Islet of Langerhans (tissue), 1 donor: ENCODE measurements at regions not wholly inside any gene's neighbourhood (a gene's known extent, or its start where the extent isn't known, plus 50 kb on each side); places are given as distances from the start of the nearest gene placed in this dataset.

ENCODE experiments used
- FAIRE-seq: peaks from one replicate; lab custom pipeline; 2011; peaks lifted over from hg19 to GRCh38; lab: Jason Lieb, UNC

- FAIRE-seq, result no peak
Measured at GRCh38 chr15:46441294-46442062, 806.6 kb downstream of the SQOR start.

GRCh38 chr15:46442184-46442583 is 807.4 kb downstream of the SQOR start:
- no peak for FAIRE-seq

DNA sequence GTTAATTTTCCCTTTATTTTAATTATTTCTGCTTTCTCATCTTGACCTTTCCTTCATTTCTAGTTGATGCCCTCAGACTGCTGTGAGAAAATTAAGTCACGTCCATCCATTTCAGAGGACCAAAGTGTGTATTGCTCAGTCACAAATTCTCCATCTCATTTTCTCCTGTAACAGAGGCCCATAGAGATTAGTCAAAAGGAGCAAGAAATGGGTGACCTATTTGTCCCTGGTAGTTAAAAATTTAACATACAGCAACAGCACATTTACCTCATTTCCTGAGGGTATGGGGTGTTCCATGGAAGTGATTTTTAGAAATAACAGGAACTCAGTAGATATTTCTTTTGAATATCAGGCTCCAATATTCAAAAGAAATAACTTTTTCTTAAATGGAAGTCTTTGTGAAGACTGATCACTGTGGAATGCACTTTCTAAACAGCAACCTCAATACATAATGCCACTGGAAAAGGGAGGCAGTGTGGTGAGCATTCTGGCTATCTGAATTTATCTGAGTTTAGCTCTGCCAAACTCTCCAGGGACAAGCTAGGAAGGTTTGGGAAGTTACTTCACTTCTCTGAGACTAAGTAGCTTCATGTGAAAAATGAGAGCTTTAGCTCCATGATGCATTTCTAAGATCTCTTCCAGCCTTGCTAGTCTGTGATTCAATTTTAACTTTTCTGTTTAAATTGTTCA is 808.2 kb downstream of the SQOR start:
- no peak for FAIRE-seq

DNA sequence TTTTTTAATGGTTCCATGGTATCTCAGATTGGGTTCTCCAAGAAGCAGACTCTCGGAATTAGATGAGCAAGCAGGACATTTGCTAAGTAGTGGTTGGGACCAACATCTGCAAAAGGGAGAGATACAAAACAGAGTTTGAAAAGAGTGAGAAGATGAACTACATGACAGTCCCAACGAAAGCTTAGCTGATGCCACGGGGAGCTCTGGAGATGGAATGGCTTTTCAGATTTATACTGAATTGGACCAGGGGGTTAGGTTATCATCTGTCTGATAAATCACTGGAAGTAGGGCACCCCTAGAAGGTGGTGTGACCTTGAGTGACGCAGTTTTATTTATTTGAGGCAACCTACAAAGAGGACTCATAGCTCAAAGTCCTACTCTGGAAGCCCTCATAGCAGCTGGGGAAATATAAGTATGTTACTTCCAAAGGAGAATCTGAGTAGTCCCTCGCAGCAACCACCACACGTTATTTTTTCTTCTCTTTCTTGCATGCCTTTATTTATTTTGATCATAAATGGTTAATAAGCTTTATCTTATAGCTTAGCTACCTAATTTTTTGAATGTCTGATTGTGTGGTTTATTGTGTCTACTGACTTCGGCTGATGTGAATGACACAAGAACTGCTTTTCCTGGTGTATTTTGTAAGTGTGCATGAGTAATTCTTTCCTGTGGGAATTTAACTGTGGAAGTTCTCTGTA is 815.4 kb downstream of the SQOR start:
- FAIRE-seq, result no peak

GRCh38 chr15:46450810-46451182 is 816.0 kb downstream of the SQOR start:
- no peak for FAIRE-seq

DNA sequence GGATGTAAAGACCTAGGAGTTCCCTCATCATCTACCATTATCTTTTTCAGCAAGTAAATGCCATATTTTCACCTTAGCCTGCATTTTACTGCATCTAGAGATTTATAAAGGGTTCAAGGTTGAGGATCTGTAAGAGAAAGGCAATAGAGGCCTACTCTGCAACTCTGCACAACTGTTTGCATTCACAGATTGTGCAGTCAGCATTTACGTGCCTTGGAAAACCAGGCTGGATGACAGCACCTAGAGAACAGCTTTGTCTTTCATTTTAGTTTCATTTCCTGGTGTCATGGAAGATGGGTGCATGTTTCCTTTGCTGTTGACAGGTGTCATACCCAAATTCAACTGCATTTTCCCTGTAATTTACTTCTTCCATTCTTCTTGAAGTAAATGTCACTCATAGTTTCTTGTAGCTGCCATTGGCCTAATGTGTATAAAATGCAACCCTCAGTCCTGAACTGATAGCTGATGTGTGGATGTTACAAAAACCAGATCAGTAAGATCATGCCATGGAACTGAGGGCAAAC is 817.5 kb downstream of the SQOR start:
- no peak for FAIRE-seq

DNA sequence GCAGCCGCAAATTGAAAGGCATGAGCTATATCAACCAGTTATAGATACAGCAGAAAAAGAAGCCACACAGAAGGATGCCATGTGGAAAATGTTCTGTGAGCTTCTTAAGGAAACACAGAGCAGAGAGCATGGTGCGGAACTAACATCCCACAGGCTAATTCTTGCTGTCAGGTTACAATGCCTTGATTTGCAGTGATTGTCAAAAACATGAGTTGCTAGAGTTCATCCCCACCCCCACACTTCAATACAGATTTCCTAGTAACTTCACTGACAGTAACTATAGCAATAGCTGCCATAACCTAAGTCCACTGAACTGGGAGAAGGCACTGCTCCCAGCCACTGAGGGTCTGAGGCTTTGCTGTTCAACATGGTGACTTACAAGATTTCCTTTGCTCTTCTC is 821.6 kb downstream of the SQOR start:
- no peak for FAIRE-seq

- FAIRE-seq, result no peak
Measured at GRCh38 chr15:46460431-46461094, 825.7 kb downstream of the SQOR start.

DNA sequence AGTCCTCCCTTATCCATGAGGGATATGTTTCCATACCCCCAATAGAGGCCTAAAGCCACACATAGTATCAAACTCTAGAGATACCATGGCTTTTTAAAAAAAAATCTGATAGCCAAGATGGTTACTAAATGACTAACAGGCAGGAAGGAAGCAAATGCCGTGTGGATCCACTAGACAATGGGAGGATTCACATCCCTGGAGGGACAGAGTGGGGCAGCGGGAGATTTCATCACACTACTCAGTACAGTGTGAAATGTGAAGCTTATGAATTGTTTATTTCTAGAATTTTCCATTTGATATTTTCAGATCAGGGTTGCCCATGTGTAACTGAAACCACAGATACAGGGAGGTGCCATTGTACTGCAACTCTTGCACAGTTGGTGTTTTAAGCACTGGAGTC is 826.6 kb downstream of the SQOR start:
- FAIRE-seq, result no peak

- FAIRE-seq, result no peak
Measured at GRCh38 chr15:46467041-46467440, 832.2 kb downstream of the SQOR start.

- FAIRE-seq, result no peak
Measured at GRCh38 chr15:46471096-46471495, 836.3 kb downstream of the SQOR start.

DNA sequence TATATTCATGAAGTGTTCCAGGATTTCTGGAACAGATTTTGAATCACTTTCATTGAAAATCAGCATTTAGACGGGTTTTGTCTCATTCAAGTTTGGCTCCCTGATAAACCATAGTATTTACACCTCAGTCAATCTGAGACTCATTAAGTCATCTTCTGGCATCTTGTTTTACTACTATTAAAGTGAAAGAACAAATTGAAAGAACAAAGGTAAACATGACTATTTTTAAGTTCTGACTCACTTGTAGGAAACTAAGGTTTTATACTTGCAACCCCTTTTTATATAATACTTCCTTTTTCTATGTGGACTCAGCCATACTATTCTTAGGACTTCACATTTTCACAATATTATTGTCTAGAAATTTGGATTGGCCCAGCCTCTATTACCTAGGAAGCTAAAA is 854.4 kb downstream of the SQOR start:
- no peak for FAIRE-seq

GRCh38 chr15:46496491-46497115 is 861.8 kb downstream of the SQOR start:
- no peak for FAIRE-seq

DNA sequence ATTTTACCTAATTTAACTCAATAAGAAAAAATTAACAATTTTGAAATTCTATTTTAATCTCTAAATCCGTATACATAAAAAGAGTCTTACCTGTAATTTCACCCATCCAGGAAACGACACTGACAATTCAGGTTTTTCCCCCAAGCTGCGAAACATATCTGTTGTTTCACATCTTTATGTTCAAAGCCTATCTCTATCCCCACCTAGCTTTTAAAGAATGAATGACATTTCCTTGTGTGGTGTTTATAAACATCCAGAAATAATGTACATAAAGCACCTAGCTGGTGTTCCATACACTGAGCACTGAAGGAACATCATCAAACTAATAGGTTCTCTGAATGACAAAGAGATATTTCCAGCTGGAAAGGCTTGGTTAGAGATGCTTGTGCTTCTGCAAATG is 867.8 kb downstream of the SQOR start:
- no peak for FAIRE-seq

DNA sequence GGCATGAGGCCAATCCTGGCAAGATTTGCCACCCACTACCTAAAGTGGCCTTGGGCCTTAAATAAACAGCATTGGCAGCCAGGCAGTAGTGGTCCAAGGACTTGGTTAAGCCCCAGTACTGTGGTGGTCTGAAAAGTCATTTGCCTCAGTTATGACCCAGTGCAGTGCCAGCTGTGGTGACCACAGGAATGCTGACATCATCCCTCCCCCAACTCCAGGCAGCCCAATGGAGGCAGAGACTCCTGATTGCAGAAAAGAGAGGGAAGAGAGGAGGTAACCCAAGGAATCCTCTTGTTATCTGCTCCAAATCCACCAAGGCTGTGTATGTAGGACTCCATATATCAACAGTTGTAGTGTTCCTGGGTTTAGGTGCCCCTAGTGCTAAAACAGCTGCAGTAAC is 883.6 kb downstream of the SQOR start:
- FAIRE-seq, result no peak

DNA sequence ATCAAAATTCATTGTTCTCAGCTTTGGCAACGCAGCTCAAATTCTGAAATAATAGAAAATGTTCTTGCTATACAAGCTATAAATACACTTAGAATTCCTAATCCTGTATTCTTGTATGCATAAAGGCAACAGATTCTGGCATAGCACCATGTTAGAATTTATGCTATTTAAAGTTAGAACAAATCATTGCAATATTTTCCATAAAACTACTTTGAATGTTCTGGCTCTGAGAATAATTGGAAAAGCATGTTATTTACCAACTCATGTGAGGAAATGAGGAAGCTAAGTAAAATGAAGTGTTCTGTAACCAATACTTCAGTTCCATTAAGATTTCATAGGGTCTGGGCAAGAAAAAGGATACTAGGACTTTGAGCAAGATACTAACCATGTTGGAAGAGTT is 888.9 kb downstream of the SQOR start:
- FAIRE-seq, result no peak

DNA sequence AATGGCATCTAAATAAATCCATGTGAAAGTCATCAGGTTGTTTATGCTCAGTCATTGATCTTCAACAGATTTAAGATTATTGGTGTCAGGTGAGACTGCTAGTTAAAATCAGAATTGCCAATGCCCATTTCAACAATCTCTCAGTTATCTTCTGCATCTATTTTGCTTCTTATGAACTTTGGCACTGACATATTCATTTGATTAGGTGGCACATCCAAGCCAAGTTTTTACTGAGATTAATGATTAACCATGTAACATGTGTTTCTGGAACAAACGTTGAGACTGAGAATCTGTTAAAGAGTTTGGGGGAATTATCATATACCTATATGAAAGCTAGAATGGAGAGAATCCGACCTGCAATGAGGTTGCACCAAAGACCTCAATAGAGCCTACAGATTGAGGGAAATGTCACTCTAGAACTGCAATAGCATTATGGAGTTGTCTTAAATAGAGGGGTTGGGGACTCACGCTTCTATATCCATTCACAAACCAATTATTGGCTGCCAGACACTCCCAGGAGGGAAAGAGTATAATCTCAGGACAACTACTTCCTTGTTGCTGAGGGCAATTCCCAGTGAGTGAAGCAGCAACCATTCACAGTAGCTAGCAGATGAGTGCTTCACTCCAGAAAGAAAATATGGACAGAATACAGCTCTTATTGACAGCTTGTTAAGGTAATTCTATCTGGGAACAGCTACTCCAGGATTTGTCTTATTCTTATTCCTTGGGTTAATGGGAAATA is 891.3 kb downstream of the SQOR start:
- no peak for FAIRE-seq

GRCh38 chr15:46526726-46527110 is 891.9 kb downstream of the SQOR start:
- FAIRE-seq, result no peak

GRCh38 chr15:46543626-46544025 is 908.8 kb downstream of the SQOR start:
- no peak for FAIRE-seq

DNA sequence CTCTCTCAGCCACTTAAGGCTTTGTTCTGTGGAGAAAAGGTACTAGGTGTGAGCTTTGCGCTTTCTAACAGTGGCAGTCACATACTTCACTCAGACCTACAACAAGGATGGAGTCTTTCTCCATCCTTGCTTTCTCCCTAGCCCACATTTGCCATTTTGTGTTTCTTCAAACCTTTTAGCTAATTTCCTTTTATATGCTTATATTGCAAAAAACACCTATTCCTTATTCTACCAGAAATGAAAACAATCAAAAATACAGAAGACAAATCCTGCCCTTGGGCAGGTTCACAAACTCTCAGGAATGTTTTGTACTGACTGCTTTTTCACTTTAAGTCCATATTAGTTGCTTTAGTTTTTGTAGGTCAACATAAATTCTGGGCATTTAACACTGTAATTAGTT is 914.2 kb downstream of the SQOR start:
- FAIRE-seq, result no peak

GRCh38 chr15:46552316-46552715 is 917.5 kb downstream of the SQOR start:
- no peak for FAIRE-seq

GRCh38 chr15:46555547-46555946 is 920.7 kb downstream of the SQOR start:
- FAIRE-seq, result no peak
